ENCODE measurements at regions not wholly inside any gene's neighbourhood (a gene's known extent, or its start where the extent isn't known, plus 50 kb on each side); places are given as distances from the start of the nearest gene placed in this dataset.

DNA sequence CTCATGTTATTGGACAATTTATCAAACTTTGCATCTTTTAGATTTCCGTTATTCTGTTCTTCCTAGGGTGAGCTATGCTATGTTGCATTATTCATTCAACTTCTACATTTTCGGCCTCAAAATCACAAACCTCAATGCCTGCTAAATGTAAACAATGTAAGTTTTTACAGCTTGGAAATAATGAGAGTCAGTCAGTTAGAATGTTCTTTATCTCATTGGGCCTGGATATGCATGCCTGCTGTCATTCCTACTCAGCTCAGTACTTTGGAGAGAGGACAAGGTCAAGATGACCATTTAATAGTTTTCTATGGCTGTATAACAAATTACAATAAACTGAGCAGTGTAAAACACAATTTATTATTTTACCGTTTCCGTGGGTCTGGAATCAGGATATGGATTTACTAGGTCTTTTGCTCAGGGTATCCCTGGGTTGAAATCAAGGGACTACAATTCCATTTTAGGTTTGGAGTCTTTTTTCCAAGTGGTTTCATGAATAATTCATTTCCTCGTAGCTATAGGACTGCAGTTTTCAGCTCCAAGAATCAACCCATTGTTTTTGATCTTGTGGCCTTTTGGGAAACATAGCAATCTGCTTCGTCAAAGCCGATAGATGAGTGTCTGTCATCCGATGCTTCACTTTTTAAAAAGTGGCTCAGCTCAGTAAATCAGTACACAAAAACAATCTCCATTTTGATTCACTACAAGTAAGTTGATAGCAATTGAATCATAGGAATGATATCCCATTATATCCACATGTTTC is 1143.2 kb upstream of the CDH6 start:
- DNase-seq (ENCODE audit: low read depth) = peak; percentile 16

DNA sequence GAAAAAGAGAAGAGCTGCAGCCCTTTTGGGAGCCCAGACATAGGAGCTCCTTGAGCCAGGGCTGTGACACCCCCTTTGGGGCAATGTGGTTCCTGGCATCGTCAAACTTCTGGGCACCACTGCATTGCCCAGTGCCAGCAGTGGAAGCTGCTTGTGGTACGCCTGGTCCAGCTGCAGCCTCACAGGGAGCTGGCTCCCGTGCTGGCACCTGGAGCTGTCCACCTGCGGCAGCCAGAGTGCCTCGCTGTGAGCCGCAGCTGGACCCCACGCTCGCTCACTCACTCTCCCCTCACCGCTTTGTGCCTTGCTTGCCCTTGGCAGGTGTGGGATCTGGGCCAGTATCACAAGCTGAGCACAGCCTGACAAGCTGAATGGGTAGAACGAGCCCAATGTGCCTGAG is 1150.8 kb upstream of the CDH6 start:
- DNase-seq (ENCODE audit: low read depth) = no peak

DNA sequence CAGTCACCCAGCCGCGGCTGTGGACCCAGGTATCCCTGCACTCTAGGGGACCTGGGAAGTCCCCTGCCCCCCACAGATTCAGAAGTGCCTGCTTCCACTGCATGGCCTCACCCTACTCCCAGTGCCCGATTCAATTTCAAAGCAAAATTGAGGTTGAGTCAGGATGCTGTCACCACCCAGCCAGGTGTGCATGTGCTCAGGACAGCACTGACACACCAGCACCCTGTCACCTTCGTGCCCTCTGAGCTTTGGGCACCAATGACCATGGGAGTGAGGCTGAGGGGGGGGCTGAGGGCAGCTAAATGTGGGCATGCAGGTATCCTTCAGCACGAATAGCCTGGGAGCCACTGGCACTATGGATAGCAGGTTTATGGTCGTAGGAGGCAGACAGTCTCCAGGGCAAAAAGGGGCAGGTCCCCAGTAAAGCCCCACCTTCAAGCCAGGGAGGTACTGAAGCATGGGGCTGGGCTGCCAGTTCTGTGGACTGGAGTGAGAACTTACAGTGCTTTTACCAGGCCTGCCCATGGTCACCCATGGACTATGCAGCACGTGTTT is 1151.6 kb upstream of the CDH6 start:
- no peak for DNase-seq (ENCODE audit: low read depth)

DNA sequence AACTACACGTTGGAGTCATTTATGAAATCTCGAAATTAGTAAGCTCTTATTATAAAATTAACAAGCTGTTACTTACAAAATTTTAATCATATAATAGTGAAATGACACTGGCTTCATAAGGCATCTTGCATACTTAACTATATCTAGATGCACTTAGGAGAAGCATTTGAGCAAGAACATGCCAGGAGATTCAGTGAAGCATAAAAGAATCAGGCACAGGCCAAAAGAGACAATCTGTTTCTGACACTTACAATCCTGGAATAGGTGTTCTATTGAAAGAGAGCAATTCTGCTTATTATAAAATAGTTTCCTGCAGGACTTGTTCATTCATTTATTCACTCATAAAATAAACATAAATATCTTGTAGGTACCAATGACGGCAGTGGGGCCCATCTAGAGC is 1152.2 kb upstream of the CDH6 start:
- DNase-seq (ENCODE audit: low read depth) = no peak

DNA sequence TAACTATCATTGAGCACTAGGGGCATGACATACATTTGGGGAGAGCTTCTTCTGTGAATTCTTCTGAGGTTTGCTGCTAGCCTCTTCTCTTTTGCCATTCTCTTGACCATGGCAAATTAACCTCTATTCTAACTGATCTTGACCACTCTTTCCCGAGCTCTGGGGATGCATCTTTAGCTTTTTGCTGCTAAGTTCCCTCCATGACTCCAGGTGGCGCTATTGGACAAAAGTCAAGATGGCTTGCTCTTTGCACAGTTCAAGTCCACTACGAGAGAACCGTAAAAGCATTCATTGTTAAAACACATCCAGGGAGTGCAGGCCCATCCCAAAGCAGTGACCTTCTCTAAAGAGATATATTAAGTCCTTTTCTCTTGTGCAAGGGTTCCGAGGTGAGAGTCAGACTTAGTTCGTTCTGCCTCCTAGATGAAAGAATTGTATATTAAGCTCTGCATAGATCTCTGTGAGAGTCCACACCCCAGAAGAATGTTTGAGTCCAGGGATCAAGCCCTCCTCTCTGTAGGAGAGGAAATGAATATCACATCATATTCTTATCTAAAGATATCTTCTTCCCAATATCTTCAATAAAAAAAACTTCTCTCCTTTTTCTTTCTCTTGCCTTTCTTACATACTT is 1152.9 kb upstream of the CDH6 start:
- DNase-seq (ENCODE audit: low read depth) = peak; percentile 56

DNA sequence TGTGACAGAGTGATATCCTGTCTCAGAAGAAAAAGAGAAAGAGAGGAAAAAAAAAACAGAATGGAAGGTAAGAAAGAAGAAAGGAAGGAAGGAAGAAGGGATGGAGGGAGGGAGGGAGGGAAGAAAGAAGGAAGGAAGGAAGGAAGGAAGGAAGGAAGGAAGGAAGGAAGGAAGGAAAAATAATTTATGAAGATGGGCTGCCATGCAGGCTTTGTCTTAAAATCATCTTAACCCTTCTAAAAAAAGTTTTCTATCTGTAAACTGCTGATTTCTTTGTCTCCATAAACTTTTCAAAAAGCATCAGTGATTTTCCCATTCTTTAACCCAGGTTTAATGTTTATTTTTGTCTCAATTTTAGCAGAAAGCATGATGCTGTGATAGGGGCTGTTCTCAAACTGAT is 1154.1 kb upstream of the CDH6 start:
- no peak for DNase-seq (ENCODE audit: low read depth)

DNA sequence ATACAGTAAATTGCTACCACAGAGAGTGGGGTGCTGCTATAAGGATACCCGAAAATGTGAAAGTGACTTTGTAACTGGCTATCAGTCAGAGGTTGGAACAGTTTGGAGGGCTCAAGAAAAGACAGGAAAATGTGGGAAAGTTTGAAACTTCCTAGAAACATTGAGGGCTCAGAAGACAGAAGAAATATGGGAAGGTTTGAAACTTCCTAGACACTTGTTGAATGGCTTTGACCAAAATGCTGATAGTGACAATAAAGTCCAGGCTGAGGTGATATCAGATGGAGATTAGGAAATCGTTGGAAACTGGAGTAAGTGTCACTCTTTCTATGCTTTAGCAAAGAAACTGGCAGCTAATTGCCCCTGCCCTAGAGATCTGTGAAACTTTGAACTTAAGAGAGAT is 1158.6 kb upstream of the CDH6 start:
- DNase-seq (ENCODE audit: low read depth) = no peak

DNA sequence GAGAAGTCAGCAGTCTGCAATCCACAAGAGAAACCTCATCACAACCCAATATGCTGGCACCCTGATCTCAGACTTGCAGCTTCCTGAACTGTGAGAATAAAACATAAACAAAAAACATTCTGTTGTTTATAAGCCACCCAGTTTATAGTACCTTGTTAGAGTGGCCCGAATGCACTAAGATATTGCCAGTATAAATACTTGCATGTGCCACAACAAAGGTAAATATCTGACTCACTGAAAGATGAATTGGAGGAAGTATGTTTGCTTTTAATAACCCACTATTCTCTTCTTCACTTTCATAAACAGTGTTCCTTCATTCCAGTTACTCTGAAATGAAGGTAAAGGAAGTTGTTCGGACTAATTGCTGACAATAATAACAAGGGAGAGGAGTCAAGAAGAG is 1163.4 kb upstream of the CDH6 start:
- no peak for DNase-seq (ENCODE audit: low read depth)

DNA sequence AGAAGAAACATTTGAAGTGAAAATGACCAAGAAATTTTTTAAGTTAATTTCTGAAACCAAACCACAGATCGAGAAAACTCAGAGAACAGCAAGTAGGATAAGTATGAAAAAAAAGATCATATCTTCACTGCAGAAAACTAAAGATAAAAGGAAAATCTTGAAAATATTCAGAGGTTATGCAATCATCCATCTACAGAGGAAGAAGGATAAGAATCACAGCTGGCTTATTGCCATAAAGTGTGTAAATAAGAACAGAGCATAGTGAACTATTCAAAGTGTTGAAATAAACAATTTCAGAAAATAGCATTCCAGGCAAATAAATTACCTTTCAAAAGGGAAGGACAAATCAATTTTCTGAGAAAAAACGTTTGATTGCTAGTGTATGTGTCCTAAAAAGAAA is 1191.7 kb upstream of the CDH6 start:
- no peak for DNase-seq (ENCODE audit: low read depth)

DNA sequence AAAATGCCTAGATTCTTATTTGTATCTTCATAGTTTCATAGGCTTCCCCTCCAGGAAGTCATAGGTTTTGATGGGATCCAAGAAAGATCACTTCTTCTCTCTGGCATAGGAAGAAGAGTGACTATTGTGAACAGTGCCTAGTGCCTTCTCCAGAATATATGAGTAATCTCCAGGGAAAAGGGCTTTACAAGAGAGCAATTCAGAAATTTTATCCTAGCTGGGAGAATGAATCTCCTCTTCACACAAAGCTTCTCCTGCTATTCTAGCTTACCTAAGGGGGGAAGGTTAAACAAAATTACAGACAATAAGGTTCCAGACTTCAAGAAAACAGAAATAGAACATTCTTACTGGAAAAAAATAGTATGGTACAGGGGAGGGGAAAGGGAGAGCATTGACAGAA is 1193.3 kb upstream of the CDH6 start:
- DNase-seq (ENCODE audit: low read depth) = no peak

DNA sequence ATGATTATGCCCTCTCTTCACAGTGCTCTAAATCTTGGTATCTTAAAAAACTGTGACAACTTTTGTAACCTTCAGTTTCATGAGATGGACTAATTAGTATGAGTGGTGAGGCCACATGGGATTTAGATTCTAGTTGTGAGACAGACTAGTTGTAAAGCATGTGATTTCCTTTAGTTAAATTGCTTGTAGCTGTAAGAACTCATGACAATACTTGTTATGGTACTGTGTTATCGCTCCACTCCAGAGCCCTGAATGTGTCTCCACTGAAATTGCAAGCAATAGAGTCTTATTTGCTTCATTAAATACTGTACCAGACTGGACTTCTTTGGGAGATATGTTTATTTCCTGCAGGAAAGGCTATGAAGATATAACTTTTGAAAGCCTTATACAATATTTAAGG is 1198.3 kb upstream of the CDH6 start:
- no peak for DNase-seq (ENCODE audit: low read depth)

DNA sequence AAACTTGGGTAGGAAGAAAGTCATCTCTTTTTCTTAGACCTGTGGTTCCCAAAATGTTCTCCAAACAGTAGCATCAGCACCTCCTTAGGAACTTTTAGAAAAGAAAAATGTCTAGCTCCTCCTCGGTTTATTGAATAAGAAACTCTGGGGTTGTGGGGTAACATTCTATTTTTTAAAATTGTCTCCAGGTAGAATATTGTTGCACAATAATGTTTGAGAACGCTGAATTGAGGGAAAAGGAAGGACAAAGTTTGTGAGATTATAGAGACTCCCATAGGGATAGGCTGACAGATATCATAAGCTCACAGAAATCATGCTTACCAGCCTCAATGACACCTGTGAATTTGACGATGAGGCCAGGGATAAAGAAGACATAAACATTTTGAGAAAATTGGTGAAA is 1199.0 kb upstream of the CDH6 start:
- DNase-seq (ENCODE audit: low read depth) = no peak

DNA sequence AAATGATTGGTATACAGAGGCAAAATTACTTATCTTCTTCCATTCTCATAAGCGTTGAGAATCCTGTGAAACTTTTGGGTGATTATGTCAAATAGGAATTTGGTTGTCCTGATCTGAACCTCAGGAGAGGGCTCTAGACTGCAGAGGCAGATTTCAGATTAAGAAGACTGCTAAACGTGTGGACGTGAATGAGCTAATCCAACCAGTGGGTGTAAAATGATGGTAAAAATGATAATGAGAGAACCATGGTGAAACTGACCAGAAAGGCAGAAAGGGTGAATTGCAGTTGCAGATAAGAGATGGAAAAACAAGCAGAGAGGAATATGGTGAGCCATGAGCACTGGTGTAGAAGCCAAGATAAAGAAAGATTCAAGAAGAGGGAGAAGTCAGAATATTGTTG is 1200.2 kb upstream of the CDH6 start:
- no peak for DNase-seq (ENCODE audit: low read depth)

DNA sequence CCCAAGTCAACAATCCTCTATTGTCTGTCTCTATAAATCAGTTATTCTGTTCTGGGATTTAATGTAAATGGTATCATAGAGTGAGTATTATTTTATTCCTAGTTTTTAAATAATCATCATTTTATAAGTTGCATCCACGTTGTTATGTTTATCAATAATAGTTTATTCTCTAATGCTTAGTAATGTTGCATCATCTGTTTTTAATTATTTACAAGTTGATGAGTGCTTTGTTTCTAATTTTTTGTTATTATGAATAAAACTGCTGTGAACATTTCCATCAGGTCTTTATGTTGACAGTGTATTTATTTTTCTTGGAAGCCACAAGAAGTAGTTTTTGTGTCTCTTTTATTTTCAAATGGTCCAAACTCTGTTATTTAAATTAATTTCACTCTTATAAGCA is 1201.2 kb upstream of the CDH6 start:
- DNase-seq (ENCODE audit: low read depth) = no peak

DNA sequence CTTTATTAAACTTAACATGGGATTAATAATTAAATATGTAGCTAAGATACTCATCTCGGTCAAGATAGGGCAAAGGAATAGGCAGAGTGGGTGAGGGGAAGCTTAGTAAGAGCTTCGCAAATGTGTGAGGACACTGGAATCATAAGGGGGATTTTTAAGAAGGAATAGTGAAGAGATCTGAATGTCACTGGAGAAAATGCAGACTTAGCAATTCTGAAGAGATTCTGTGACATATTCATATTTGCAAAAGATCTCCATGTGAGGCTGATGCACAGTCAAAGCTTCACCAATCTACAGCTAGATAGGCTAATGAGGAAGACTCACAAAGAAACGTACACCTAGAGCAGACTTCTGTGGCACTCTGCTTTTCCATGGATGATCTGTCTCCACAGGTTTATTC is 1202.8 kb upstream of the CDH6 start:
- DNase-seq (ENCODE audit: low read depth) = no peak

DNA sequence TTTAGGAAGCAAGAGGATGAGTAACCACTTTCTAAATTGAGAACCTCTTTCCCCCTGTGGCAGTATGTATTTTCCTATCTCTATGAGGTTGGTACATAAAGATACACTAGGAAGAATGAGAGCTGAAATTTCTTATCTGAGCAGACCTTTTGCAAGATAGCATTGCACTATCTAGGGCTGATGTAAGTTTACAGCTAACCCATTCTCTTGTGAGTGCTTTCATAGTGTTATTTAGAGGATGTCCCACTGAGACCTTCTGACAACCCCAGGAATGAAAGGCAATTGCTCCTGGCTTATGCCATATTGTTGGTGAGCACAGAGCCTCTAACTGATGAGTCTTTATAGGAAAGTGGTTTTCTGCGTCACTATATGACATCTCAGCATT is 1209.3 kb upstream of the CDH6 start:
- DNase-seq (ENCODE audit: low read depth) = no peak

DNA sequence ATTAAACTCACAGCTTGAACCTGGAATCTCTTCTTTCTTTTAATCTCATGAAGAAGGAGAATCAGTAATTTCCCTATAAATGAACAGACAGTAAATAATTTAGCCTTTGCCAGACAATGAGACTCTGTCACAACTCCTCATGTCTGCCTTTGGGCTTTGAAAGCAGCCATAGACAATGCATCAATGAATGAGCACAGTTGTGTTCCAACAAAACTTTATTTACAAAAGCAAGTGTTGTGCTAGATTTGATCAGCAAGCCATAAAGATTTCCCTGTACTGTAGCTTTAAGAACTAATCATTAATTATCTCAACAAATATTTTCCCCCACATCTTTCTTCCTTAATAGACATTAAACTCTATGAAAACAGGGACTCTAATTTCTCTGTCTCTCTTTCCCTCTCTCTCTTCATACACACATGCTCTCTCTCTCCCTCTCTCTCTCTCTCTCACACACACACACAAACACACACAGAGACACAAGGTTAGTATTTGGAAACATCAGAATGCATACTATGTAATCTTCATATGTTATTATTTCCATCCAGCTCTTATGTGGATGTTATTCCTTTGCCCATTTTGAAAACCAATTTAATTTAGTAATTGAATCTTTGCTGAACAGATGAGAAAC is 1209.8 kb upstream of the CDH6 start:
- no peak for DNase-seq (ENCODE audit: low read depth)

DNA sequence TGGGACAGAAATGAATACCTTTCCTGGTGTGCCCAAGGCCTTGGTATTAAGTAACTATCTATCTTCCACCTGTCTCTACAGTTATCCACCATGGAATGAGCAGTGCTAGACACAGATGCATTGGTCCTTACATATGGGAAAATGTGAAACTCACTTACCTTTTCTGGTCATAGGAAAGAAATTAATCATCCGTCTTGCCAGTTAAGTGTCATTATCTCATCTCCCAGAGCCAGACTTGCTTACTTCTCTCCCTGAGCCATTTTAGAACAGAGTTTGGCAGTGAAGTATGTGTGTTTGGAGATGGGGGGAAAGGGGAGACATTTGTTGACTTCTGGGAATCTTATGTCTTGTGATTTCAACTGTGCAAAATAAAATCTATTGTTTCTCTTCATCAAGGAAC is 1211.0 kb upstream of the CDH6 start:
- DNase-seq (ENCODE audit: low read depth) = no peak

DNA sequence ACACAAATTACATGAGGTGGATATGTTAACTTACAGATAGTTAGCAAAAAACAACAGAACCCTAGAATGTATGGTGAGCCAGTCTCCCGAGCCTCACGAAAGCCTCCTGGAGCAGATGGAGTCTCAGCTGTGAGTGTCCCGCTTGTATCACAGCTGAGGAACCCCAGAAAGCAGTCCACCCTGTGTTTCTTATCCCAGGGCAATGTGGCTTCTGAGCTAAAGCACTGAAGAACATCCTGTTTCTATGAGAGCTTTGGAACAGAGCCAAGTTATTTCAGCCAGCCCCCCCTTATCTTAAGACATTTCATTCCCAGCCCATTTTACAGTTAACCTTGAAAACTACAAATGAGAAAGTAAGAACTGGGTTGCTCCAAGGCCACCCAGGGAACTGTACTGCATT is 1220.9 kb upstream of the CDH6 start:
- no peak for DNase-seq (ENCODE audit: low read depth)

DNA sequence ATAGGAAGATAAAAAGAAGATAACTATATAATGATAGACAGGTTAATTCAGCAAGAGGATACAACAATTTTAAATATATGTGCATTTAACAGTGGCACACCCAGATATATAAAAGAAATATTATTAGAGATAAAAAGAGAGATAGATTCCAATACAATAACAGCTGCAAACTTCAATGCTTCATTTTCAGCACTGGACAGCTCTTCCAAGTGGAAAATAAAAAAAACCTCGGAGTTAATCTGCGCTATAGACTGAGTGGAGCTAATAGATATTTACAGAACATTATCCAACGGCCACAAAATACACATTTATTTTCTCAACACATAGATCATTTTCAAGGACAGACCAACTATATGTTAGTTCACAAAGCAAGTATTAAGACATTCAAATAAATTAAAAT is 1229.5 kb upstream of the CDH6 start:
- DNase-seq (ENCODE audit: low read depth) = no peak

DNA sequence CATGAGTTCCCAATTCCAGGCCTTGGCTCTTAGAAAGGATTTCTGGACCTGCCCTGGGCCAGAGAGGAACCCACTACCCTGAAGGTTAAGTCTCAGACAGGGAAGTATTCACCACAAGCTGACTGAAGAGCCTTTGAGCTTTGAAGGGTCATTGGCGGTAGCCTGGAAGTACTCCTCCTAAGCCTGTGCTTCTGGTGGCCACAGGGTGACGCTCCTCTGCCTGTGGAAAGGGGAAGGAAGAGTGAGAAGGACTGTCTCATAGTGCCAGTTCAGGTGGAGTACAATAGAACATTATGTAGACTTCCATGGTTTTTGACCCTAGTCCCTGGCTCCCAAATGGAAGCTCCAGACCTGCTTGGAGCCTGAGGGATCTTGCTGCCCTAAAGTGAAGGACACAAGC is 1233.2 kb upstream of the CDH6 start:
- DNase-seq (ENCODE audit: low read depth) = no peak

DNA sequence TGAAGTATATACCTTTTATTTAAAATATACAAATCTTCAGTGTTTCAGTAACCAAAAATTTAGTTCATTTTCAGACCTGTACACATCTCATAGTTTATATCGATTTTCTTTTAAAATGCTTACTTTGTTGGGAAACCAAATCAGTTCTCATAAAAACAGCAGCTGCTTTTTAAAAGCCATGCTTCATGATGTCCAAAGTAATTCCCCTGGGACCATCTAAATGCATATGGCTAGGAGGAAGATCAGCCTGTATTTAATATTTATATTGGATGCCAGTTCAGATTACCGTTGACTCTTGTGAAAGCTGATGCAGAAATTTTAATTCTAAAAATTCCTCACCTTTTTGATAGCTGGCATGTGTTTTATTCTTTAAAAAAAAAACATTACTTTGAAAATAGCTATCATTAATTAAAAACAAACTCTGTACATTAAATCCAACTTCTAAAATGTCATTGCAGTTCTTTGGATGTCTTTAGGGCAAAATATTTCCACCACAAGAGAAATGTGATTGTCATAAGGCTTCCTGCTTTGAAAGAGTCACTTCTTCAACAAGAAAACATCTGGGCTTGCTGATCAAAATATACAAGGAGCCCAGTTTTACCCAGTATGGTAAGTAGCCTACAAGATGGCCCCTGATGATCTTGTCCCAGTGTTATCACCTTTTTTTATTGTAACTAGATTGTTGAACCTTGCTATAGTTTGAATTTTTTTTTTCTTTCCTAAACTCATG is 1242.9 kb upstream of the CDH6 start:
- DNase-seq (ENCODE audit: low read depth) = no peak

Data from amniotic epithelial cell (primary cell).